ENCODE measurements at regions not wholly inside any gene's neighbourhood (a gene's known extent, or its start where the extent isn't known, plus 50 kb on each side); places are given as distances from the start of the nearest gene placed in this dataset.

GRCh38 chr13:65456150-65456912 is 1773.8 kb downstream of the PCDH9 start:
- no peak for TF ChIP-seq CTCF (IDR thresholded peaks at IDR 0.05)
- no peak for TF ChIP-seq POLR2AphosphoS5 (IDR thresholded peaks at IDR 0.05)
- no peak for TF ChIP-seq EP300 (IDR thresholded peaks at IDR 0.05)
- TF ChIP-seq POLR2A (IDR thresholded peaks at IDR 0.05; ENCODE audit: low read depth) = no peak

Data from esophagus muscularis mucosa (tissue), 4 donors.